ENCODE measurements at regions not wholly inside any gene's neighbourhood (a gene's known extent, or its start where the extent isn't known, plus 50 kb on each side); places are given as distances from the start of the nearest gene placed in this dataset.

DNA sequence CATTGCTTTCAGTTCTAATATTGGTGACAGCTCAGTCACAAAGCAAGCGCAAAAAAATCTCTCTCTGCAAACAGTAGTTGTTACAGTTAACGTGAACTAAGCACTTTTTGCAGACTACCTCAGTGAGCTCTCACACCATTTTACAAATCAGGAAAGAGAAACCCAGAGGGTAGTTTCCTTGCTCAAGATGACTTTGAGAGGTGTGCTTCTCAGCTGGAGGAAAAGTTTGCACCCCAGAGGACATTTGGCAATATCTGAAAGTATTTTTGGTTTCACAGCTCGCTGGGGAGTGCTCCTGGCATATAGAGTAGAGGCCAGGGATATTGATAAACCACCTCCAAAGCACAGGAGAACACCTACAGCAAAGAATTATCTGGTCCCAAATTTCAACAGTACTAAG is 741.1 kb upstream of the EEF2KMT start:
- POLR2A ChIA-PET = no interaction called here
- no peak for DNase-seq (ENCODE audit: low read depth, low spot score)
- no peak overlapping the region for H2AFZ ChIP-seq (ENCODE audit: low read depth, low read length, poor library complexity, severe bottlenecking)
- H3K27me3 ChIP-seq (ENCODE audit: insufficient read depth, low read length) = no peaks in the 10 kb centered on the region
- no peaks in the 10 kb centered on the region for H3K79me2 ChIP-seq (ENCODE audit: insufficient read depth, low read length)
- H3K9me3 ChIP-seq (ENCODE audit: control insufficient read depth in 1 of 2, insufficient read depth in 1 of 2, low read depth in 1 of 2, low read length in 2 of 2) = peaks cover 0 to 4% of the 10 kb centered on the region in 2 experiments; a peak in 2 of 4 replicates
- no peak overlapping the region for H3K27ac ChIP-seq (ENCODE audit: low read depth, low read length)
- no peak overlapping the region for H3K9ac ChIP-seq (ENCODE audit: low read length)
- H3K4me3 ChIP-seq (replicated peaks in 1 of 2; ENCODE audit: low read depth in 1 of 2, low read length in 2 of 2) = no peak overlapping the region
- H4K20me1 ChIP-seq (ENCODE audit: insufficient read depth) = no peaks in the 10 kb centered on the region
- no peaks in the 10 kb centered on the region for H3K4me1 ChIP-seq (ENCODE audit: control insufficient read depth in 1 of 2, insufficient read depth in 2 of 2, low read length in 2 of 2)
- no peaks in the 10 kb centered on the region for H3K36me3 ChIP-seq (ENCODE audit: control insufficient read depth in 1 of 2, insufficient read depth in 2 of 2, low read length in 2 of 2)
- RAD21 ChIA-PET (ENCODE audit: low non-redundant PET in 1 of 2, low total read pairs in 2 of 2, uncharacterized antibody in 2 of 2, unreplicated experiment in 2 of 2) = no interaction called here
- H3K9me2 ChIP-seq (ENCODE audit: insufficient read depth) = no peaks in the 10 kb centered on the region
- no TSS peak for BruUV-seq (replicated peaks)
- TF ChIP-seq ELF1 (IDR thresholded peaks at IDR 0.05; ENCODE audit: borderline replicate concordance, low read depth) = no peak
- no peak for TF ChIP-seq RAD21 (IDR thresholded peaks at IDR 0.05; ENCODE audit: low read depth)
- CTCF ChIA-PET = no interaction called here
- intact Hi-C loops (cut with micrococcal nuclease) = no loop called here
- H3K4me2 ChIP-seq (ENCODE audit: low read length) = no peak overlapping the region
- ATAC-seq = no peak

DNA sequence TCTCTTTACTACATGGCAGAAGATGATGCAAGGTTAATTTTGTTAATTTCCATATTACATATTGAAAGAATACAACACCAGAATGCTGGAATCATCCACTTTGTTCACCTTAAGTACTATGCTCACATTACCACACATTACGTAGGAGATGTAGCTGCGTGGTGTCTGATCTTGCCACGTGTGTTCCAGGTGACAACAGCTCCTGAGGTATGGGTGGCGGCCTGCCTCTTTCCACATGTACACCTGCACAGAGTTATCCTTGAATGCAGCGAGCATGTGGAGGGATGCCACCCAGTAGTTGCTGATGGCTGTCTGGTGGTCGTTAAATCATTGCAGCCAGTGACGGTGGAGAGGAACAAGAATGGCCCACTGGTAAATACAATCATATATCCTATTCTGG is 740.5 kb upstream of the EEF2KMT start:
- Histone ChIP-seq H3K36me3 (ENCODE audit: control insufficient read depth in 1 of 2, insufficient read depth in 2 of 2, low read length in 2 of 2) (no peaks in the 10 kb centered on the region), H3K4me2 (ENCODE audit: low read length) (no peak overlapping the region), H3K9me2 (ENCODE audit: insufficient read depth) (no peaks in the 10 kb centered on the region), H3K27me3 (ENCODE audit: insufficient read depth, low read length) (no peaks in the 10 kb centered on the region), H3K9me3 (ENCODE audit: control insufficient read depth in 1 of 2, insufficient read depth in 1 of 2, low read depth in 1 of 2, low read length in 2 of 2) (peaks cover 0 to 4% of the 10 kb centered on the region in 2 experiments; a peak in 2 of 4 replicates), H3K9ac (ENCODE audit: low read length) (no peak overlapping the region), H3K4me3 (replicated peaks in 1 of 2; ENCODE audit: low read depth in 1 of 2, low read length in 2 of 2) (no peak overlapping the region), H3K4me1 (ENCODE audit: control insufficient read depth in 1 of 2, insufficient read depth in 2 of 2, low read length in 2 of 2) (no peaks in the 10 kb centered on the region), H2AFZ (ENCODE audit: low read depth, low read length, poor library complexity, severe bottlenecking) (no peak overlapping the region), H4K20me1 (ENCODE audit: insufficient read depth) (no peaks in the 10 kb centered on the region), H3K27ac (ENCODE audit: low read depth, low read length) (no peak overlapping the region), H3K79me2 (ENCODE audit: insufficient read depth, low read length) (no peaks in the 10 kb centered on the region)
- ChIA-PET POLR2A (no interaction called here), CTCF (no interaction called here), RAD21 (ENCODE audit: low non-redundant PET in 1 of 2, low total read pairs in 2 of 2, uncharacterized antibody in 2 of 2, unreplicated experiment in 2 of 2) (no interaction called here)
- TF ChIP-seq, protein P1, sequence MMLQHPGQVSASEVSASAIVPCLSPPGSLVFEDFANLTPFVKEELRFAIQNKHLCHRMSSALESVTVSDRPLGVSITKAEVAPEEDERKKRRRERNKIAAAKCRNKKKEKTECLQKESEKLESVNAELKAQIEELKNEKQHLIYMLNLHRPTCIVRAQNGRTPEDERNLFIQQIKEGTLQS (IDR thresholded peaks at IDR 0.05) = no peak
- TF ChIP-seq, protein P2, sequence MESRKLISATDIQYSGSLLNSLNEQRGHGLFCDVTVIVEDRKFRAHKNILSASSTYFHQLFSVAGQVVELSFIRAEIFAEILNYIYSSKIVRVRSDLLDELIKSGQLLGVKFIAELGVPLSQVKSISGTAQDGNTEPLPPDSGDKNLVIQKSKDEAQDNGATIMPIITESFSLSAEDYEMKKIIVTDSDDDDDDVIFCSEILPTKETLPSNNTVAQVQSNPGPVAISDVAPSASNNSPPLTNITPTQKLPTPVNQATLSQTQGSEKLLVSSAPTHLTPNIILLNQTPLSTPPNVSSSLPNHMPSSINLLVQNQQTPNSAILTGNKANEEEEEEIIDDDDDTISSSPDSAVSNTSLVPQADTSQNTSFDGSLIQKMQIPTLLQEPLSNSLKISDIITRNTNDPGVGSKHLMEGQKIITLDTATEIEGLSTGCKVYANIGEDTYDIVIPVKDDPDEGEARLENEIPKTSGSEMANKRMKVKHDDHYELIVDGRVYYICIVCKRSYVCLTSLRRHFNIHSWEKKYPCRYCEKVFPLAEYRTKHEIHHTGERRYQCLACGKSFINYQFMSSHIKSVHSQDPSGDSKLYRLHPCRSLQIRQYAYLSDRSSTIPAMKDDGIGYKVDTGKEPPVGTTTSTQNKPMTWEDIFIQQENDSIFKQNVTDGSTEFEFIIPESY (IDR thresholded peaks at IDR 0.05; ENCODE audit: extremely low read depth, insufficient replicate concordance, low read length) = no peak
- TF ChIP-seq CBX3 (IDR thresholded peaks at IDR 0.05; ENCODE audit: low read depth) (no peak), RAD21 (IDR thresholded peaks at IDR 0.05; ENCODE audit: low read depth) (no peak), SRF (IDR thresholded peaks at IDR 0.05; ENCODE audit: low read depth) (no peak), ZNF274 (IDR thresholded peaks at IDR 0.05; ENCODE audit: low read depth, low read length) (no peak), EGR1 (IDR thresholded peaks at IDR 0.05; ENCODE audit: low read depth) (no peak), TCF7L2 (IDR thresholded peaks at IDR 0.05; ENCODE audit: borderline replicate concordance, extremely low read depth, insufficient read depth, insufficient read length) (no peak), FOSL1 (IDR thresholded peaks at IDR 0.05; ENCODE audit: low read depth) (no peak), ZFX (IDR thresholded peaks at IDR 0.05) (no peak)
- TF ChIP-seq, protein P3, sequence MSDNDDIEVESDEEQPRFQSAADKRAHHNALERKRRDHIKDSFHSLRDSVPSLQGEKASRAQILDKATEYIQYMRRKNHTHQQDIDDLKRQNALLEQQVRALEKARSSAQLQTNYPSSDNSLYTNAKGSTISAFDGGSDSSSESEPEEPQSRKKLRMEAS (IDR thresholded peaks at IDR 0.05) = no peak
- BruUV-seq (replicated peaks) = no TSS peak
- ATAC-seq (no peak), DNase-seq (ENCODE audit: low read depth, low spot score) (no peak)
- intact Hi-C loops (cut with micrococcal nuclease) = no loop called here
